M059J (cell line): ENCODE measurements at regions not wholly inside any gene's neighbourhood (a gene's known extent, or its start where the extent isn't known, plus 50 kb on each side); places are given as distances from the start of the nearest gene placed in this dataset.

Experiments used
- DNase-seq: peaks from one replicate; pipeline ENCODE4 v3.0.0-alpha.2; 2012; ENCODE audit warnings: low read depth

GRCh38 chr20:22315073-22315472, 269.3 kb downstream of the FOXA2 start:
- DNase-seq = no peak

- DNase-seq = peak; percentile 47
Measured at GRCh38 chr20:22312744-22313346, 271.5 kb downstream of the FOXA2 start.

GRCh38 chr20:22308934-22309333, 275.4 kb downstream of the FOXA2 start:
- no peak for DNase-seq

DNA sequence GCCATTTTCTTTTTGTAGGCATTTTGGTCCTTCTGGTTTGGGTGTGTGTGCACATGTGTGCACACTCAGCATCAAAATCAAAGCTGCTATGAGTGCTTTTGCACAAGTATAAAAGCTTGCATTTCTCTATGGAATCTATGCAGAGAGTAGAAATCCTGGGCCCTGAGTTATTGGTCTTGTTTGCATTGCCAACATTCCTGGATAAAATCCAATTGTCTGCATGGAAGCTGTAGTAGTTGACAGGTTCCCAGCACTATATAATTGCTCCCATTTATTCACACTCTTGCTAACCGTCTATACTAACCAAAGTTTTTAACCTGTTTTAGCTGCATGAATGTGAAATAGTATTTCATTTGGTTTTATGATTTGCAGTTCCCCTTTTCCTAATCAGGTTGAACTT, 277.0 kb downstream of the FOXA2 start:
- no peak for DNase-seq

- DNase-seq = no peak
Measured at GRCh38 chr20:22305381-22305780, 279.0 kb downstream of the FOXA2 start.

GRCh38 chr20:22303523-22303922, 280.8 kb downstream of the FOXA2 start:
- DNase-seq = peak; percentile 11

- DNase-seq = no peak
Measured at GRCh38 chr20:22302039-22302438, 282.3 kb downstream of the FOXA2 start.

DNA sequence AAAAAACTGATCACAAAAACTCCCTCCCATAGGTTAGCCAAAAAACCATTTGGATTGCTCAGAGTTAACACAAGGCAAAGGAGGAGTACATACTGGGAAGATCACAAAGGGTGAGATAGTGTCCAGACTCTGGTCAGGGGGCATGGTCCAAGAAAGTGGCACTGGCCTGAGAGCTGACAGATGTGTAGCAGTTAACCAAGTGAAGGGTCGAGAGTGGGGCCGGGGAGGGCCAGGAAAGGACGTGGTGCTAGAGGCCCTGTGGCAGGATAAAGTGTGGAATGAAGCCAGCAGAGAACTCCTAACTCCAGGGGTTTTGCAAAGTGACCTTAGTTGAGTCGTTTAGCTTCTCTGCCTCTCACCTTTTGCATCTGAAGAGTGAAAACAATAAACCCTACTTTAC, 290.5 kb downstream of the FOXA2 start:
- DNase-seq = no peak

GRCh38 chr20:22289442-22289841, 294.9 kb downstream of the FOXA2 start:
- DNase-seq = no peak

DNA sequence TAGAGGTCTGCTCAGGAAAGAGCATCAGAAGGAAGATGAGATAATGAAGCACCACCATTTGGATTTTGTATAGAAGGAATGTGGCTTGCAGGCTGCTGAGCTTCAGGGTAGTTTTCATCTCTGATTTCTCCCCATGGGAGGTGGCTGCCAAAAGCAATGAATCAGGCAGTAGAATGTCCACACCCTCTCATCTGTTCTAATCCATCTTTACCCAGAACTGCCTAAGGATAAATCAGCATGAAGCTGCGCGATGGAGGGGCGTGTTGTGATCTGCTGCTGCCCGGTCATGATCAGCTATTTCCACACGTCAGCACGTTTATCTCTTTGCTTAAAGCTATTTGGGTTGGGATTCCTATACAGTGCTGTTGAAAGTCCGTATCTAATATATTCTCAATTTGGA, 295.4 kb downstream of the FOXA2 start:
- no peak for DNase-seq

- no peak for DNase-seq
Measured at GRCh38 chr20:22288156-22288555, 296.2 kb downstream of the FOXA2 start.

GRCh38 chr20:22285555-22285954, 298.8 kb downstream of the FOXA2 start:
- DNase-seq = no peak

DNA sequence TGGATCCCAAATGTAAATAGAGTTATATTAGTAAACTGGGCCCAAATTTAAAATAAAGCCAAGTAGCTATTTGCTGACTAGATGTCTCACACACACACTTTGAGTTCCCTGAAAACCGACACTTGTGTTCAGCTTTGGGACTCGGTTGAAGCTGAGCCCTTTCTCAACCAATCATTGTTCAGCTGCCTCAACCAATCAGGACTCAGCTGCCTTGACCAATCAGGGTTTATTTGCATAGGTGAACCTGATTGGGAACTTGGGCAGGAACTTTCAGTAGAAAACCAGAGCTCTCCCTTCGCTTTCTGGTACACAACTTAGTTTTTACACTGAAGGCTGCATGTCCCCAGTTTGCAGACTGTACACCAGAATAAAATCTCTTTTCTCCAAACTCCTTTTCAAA, 301.7 kb downstream of the FOXA2 start:
- DNase-seq = no peak

GRCh38 chr20:22274330-22274729, 310.0 kb downstream of the FOXA2 start:
- DNase-seq = no peak

DNA sequence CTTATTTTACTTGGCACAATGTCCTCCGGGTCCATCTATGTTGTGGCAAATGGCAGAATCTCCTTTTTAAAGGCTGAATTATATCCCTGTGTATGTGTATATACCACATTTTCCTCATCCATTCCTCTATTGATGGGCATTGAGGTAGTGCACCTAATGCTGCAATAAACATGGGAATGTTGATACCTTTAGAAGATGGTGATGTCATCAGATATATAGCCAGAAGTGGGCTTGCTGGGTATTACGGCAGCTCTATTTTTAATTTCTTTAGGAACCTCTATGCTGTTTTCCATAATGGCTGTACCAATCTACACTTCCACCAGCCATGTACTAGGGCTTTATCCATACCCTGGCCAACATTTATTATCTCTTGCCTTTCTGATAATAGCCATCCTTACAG, 315.7 kb downstream of the FOXA2 start:
- DNase-seq = no peak

DNA sequence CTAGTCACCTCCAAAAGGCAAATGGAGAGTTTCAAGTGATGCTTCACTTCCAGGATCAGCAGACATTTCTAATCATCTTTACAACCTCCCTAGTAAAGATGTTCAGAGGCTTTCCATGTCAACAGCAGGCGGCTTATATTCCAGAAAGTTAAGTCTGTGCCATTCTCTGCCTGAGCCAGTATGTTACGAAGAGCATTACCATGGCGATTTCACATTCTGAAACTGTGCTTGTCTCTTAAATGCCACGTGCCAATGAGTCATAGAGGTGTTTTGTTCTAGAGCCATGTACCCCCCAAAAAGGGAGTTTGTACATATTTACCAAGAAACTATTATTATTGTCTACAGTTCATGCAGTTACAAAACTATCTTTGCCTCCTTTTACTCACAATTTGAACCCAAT, 319.5 kb downstream of the FOXA2 start:
- DNase-seq = peak; percentile 4

GRCh38 chr20:22260506-22260905, 323.9 kb downstream of the FOXA2 start:
- DNase-seq = no peak

DNA sequence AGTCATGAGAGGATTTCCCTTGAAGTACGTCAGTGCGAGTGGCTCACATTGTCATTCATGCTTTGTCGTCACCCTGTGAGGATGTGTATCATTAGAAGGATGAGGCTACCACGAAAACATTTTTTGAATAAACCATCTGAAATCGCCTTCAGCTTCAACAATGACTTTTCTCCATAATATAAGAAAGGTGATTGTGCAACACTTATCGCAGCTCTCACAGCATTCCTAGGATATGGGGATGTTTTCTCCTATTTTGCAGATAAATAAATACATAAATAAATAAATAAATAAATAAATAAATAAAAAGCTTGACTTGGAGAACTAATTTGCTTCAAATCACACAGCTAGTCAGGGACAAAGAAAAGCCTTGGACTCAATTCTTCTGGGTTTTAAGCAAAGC, 326.5 kb downstream of the FOXA2 start:
- DNase-seq = no peak

GRCh38 chr20:22248051-22248667, 336.2 kb downstream of the FOXA2 start:
- DNase-seq = peak; percentile 9

- no peak for DNase-seq
Measured at GRCh38 chr20:22245139-22245538, 339.2 kb downstream of the FOXA2 start.

GRCh38 chr20:22243067-22243466, 341.3 kb downstream of the FOXA2 start:
- DNase-seq = no peak

DNA sequence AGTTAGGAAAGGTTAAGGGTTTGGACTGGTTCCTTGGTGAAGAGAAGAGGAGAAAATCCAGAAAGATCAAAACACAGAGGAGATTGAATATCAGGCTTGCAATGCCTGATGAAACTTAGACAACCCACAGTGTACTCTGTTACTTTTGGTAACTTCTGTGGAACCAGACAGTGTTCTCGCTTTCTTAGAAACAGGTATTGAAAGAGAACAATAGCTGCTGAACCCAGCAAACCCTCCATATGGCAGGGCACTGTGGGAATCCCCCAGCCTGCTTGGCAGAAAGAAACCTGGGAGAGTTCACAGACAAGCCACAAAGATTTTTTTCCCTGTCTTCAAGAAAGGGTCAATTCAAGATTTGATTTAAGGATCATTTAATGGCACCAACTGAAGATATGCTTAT, 342.8 kb downstream of the FOXA2 start:
- DNase-seq = no peak

- no peak for DNase-seq
Measured at GRCh38 chr20:22232923-22233322, 351.4 kb downstream of the FOXA2 start.

GRCh38 chr20:22232473-22232872, 351.9 kb downstream of the FOXA2 start:
- no peak for DNase-seq
